ENCODE measurements at regions not wholly inside any gene's neighbourhood (a gene's known extent, or its start where the extent isn't known, plus 50 kb on each side); places are given as distances from the start of the nearest gene placed in this dataset.

DNA sequence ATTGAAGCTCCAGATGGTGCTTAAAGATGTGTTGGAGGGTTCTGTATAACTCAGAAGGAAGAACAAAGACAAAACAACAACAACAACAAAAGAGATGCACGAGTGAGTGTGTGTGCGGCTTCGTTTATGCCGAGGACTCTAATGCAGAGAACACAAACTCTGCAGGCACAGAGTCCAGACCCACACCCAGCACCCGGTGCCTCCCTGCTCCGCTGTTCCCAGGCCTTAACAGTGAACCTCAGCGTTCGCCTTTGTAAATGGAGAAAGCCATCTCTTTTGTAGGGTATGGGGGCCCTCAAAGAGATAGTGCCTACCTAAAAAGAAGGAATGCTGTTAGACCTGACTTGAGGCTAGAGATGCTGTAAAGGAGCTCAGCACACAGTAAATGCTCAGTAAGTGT is 243.3 kb downstream of the ERMARD start:
- no peaks in the 10 kb centered on the region for H3K79me2 ChIP-seq
- H3K9me3 ChIP-seq (ENCODE audit: control insufficient read depth, low read length): no peaks in the 10 kb centered on the region
- H2AFZ ChIP-seq: no peak overlapping the region
- no peak overlapping the region for H3K4me2 ChIP-seq (ENCODE audit: low read length)
- H3K4me3 ChIP-seq (ENCODE audit: low read depth, low read length): no peak overlapping the region
- TF ChIP-seq, protein P1, sequence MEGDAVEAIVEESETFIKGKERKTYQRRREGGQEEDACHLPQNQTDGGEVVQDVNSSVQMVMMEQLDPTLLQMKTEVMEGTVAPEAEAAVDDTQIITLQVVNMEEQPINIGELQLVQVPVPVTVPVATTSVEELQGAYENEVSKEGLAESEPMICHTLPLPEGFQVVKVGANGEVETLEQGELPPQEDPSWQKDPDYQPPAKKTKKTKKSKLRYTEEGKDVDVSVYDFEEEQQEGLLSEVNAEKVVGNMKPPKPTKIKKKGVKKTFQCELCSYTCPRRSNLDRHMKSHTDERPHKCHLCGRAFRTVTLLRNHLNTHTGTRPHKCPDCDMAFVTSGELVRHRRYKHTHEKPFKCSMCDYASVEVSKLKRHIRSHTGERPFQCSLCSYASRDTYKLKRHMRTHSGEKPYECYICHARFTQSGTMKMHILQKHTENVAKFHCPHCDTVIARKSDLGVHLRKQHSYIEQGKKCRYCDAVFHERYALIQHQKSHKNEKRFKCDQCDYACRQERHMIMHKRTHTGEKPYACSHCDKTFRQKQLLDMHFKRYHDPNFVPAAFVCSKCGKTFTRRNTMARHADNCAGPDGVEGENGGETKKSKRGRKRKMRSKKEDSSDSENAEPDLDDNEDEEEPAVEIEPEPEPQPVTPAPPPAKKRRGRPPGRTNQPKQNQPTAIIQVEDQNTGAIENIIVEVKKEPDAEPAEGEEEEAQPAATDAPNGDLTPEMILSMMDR (IDR thresholded peaks at IDR 0.05): no peak
- H3K27ac ChIP-seq: no peak overlapping the region
- H3K36me3 ChIP-seq (ENCODE audit: control insufficient read depth, insufficient read depth, low read length): no peaks in the 10 kb centered on the region
- H3K9ac ChIP-seq: no peak overlapping the region
- H3K27me3 ChIP-seq (ENCODE audit: control insufficient read depth, insufficient read depth, low read length): no peaks in the 10 kb centered on the region
- no peaks in the 10 kb centered on the region for H3K4me1 ChIP-seq

DNA sequence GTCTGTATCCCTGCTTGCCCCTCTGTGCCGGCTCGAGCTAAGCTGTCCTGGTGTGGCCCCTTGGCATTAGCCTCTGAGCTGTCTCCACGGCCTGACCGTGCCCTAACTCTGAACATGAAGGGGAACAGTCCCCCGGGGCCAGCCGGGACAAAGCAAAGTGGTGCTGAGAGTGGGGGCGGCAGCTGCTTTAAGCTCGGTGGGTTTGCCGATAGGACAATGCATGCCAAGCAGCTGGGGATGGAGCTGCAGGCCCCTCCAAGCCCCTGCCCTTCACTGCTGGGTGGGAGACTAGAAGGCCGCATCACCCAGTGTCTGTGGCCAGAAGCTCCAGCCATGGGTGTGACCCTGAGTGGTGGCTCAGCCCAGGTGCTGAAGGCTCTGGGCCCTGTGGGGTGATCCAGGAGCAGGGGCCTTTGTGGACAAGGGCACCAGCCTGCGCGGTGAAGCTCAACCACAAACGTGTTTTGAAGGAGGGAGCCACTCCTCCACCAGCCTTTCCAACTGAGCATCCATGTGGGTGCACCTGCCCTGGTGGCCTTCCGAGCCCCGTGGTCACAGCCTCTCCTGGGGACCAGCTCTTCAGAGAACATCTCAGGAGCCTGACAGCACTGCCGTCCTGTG is 242.5 kb downstream of the ERMARD start:
- Histone ChIP-seq H2AFZ (no peak overlapping the region), H3K4me2 (ENCODE audit: low read length) (no peak overlapping the region)

DNA sequence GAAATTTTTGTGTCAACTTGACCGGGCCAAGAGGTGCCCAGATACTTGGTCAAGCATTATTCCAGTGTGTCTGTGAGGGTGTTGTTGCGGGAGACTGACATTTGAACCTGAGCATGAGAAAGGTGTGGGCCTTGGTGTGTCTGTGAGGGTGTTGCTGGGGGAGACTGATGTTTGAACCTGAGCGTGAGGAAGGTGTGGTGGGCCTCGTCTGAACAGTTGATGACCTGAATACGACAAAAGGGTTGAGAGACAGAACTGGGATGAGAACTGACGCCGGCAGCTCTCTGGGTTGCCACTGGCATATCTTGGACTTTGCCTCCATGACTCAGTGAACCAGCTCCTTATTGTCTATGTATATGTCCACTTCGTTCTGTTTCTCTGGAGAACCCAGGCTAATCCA is 240.5 kb downstream of the ERMARD start:
- no peaks in the 10 kb centered on the region for H3K9me3 ChIP-seq (ENCODE audit: control insufficient read depth, low read length)
- TF ChIP-seq, protein P1 (IDR thresholded peaks at IDR 0.05): no peak
- H3K9ac ChIP-seq: no peak overlapping the region
- H3K27ac ChIP-seq: no peak overlapping the region
- H3K4me3 ChIP-seq (ENCODE audit: low read depth, low read length): no peak overlapping the region
- no peak overlapping the region for H2AFZ ChIP-seq
- H3K4me2 ChIP-seq (ENCODE audit: low read length): no peak overlapping the region
- no peaks in the 10 kb centered on the region for H3K36me3 ChIP-seq (ENCODE audit: control insufficient read depth, insufficient read depth, low read length)
- no peaks in the 10 kb centered on the region for H3K79me2 ChIP-seq
- no peaks in the 10 kb centered on the region for H3K4me1 ChIP-seq
- H3K27me3 ChIP-seq (ENCODE audit: control insufficient read depth, insufficient read depth, low read length): no peaks in the 10 kb centered on the region

More for the DNA sequence above, 242.5 kb downstream of the ERMARD start:
- H3K27ac ChIP-seq: no peak overlapping the region
- H3K4me1 ChIP-seq: no peaks in the 10 kb centered on the region
- H3K79me2 ChIP-seq: no peaks in the 10 kb centered on the region
- no peak overlapping the region for H3K9ac ChIP-seq
- no peaks in the 10 kb centered on the region for H3K36me3 ChIP-seq (ENCODE audit: control insufficient read depth, insufficient read depth, low read length)
- H3K9me3 ChIP-seq (ENCODE audit: control insufficient read depth, low read length): no peaks in the 10 kb centered on the region
- TF ChIP-seq, protein P1 (IDR thresholded peaks at IDR 0.05): no peak
- H3K27me3 ChIP-seq (ENCODE audit: control insufficient read depth, insufficient read depth, low read length): no peaks in the 10 kb centered on the region
- H3K4me3 ChIP-seq (ENCODE audit: low read depth, low read length): no peak overlapping the region

DNA sequence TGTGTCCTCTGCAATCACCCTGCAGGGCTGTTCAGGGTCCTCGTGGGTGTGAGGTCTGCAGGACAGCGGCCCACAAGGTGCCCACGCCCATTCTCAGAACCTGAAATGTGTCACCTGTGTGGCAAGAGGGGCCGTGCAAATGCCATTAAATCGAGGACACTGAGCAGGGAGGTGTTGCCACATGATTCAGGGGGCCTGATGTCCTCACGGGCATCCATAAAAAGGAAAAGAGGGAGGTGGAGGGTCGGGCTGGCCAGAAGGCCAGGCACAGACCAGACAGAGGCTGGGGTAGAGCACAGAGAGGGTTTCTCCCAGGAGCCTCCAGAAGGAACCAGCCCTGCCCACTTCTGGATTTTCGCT is 239.6 kb downstream of the ERMARD start:
- TF ChIP-seq, protein P1 (IDR thresholded peaks at IDR 0.05): no peak
- Histone ChIP-seq H3K36me3 (ENCODE audit: control insufficient read depth, insufficient read depth, low read length) (no peaks in the 10 kb centered on the region), H3K9ac (no peak overlapping the region), H3K79me2 (no peaks in the 10 kb centered on the region), H3K9me3 (ENCODE audit: control insufficient read depth, low read length) (no peaks in the 10 kb centered on the region), H3K4me3 (ENCODE audit: low read depth, low read length) (no peak overlapping the region), H2AFZ (no peak overlapping the region), H3K4me1 (no peaks in the 10 kb centered on the region), H3K4me2 (ENCODE audit: low read length) (no peak overlapping the region), H3K27me3 (ENCODE audit: control insufficient read depth, insufficient read depth, low read length) (no peaks in the 10 kb centered on the region), H3K27ac (no peak overlapping the region)
